ENCODE measurements at regions not wholly inside any gene's neighbourhood (a gene's known extent, or its start where the extent isn't known, plus 50 kb on each side); places are given as distances from the start of the nearest gene placed in this dataset.

GRCh38 chr5:164560216-164560615 is 1054.8 kb downstream of the MAT2B start:
- no peak for DNase-seq

- DNase-seq = no peak
Observed at GRCh38 chr5:164561933-164562872, 1056.8 kb downstream of the MAT2B start.

- no peak for DNase-seq
Observed at GRCh38 chr5:164563370-164563769, 1058.0 kb downstream of the MAT2B start.

- no peak for DNase-seq
Observed at GRCh38 chr5:164573397-164573796, 1068.0 kb downstream of the MAT2B start.

GRCh38 chr5:164577201-164577600 is 1071.8 kb downstream of the MAT2B start:
- no peak for DNase-seq

- DNase-seq = no peak
Observed at GRCh38 chr5:164577742-164578141, 1072.3 kb downstream of the MAT2B start.

- DNase-seq = no peak
Observed at GRCh38 chr5:164578401-164578800, 1073.0 kb downstream of the MAT2B start.

- no peak for DNase-seq
Observed at GRCh38 chr5:164578911-164579310, 1073.5 kb downstream of the MAT2B start.

- no peak for DNase-seq
Observed at GRCh38 chr5:164580155-164580554, 1074.7 kb downstream of the MAT2B start.

- no peak for DNase-seq
Observed at GRCh38 chr5:164581889-164582288, 1076.5 kb downstream of the MAT2B start.

GRCh38 chr5:164593982-164594381 is 1088.6 kb downstream of the MAT2B start:
- no peak for DNase-seq

GRCh38 chr5:164597293-164597900 is 1092.0 kb downstream of the MAT2B start:
- no peak for DNase-seq

GRCh38 chr5:164600274-164600673 is 1094.9 kb downstream of the MAT2B start:
- no peak for DNase-seq

- DNase-seq = no peak
Observed at GRCh38 chr5:164600929-164601535, 1095.6 kb downstream of the MAT2B start.

- no peak for DNase-seq
Observed at GRCh38 chr5:164608507-164608906, 1103.1 kb downstream of the MAT2B start.

- no peak for DNase-seq
Observed at GRCh38 chr5:164610374-164610773, 1105.0 kb downstream of the MAT2B start.

GRCh38 chr5:164614707-164615106 is 1109.3 kb downstream of the MAT2B start:
- DNase-seq = no peak

- DNase-seq = no peak
Observed at GRCh38 chr5:164617290-164617689, 1111.9 kb downstream of the MAT2B start.

GRCh38 chr5:164627021-164627420 is 1121.6 kb downstream of the MAT2B start:
- DNase-seq = no peak

GRCh38 chr5:164636456-164636855 is 1131.0 kb downstream of the MAT2B start:
- DNase-seq = no peak

GRCh38 chr5:164637931-164638521 is 1132.6 kb downstream of the MAT2B start:
- DNase-seq = no peak

GRCh38 chr5:164649266-164649665 is 1143.8 kb downstream of the MAT2B start:
- no peak for DNase-seq

- no peak for DNase-seq
Observed at GRCh38 chr5:164650427-164650826, 1145.0 kb downstream of the MAT2B start.

Measured in left hindlimb (tissue), 1 donor.